Choroid plexus epithelial cell (primary cell): ENCODE measurements at regions not wholly inside any gene's neighbourhood (a gene's known extent, or its start where the extent isn't known, plus 50 kb on each side); places are given as distances from the start of the nearest gene placed in this dataset.

Source experiments
- DNase-seq: peaks from one replicate; pipeline ENCODE4 v3.0.0-alpha.2; 2010; ENCODE audit warnings: low read depth
- H3K4me3 ChIP-seq: 2 replicates; pipeline ENCODE4 v1.5.1; 2011; ENCODE audit warnings: low read depth, mild to moderate bottlenecking, control low read depth, low read length, moderate library complexity
- TF ChIP-seq, protein P1 (sequence below): conservative IDR thresholded peaks from 2 replicates; pipeline ENCODE4 v1.5.1; 2011; ENCODE audit warnings: low read depth, mild to moderate bottlenecking, control low read depth, inconsistent platforms, low read length, moderate library complexity

DNA sequence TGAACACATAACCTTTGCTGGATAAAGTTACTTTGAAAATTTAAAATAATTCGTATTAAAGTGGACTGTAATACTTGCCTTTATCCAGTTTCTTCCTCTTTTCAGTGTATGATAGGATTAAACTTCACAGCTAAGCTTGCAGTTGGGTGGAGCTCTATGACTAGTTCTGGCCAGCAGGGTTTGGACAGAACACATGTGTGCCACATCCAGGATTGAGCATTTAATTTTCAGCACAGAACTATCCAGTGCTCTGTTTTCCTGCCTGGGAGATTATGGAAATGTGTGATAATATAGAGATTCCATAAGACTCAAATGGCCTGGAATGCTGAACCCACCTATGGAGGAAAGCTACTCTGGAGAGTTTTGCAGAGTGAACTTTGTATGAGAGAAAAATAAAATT, 200.2 kb downstream of the OSR1 start:
- no peak for DNase-seq
- TF ChIP-seq, protein P1, sequence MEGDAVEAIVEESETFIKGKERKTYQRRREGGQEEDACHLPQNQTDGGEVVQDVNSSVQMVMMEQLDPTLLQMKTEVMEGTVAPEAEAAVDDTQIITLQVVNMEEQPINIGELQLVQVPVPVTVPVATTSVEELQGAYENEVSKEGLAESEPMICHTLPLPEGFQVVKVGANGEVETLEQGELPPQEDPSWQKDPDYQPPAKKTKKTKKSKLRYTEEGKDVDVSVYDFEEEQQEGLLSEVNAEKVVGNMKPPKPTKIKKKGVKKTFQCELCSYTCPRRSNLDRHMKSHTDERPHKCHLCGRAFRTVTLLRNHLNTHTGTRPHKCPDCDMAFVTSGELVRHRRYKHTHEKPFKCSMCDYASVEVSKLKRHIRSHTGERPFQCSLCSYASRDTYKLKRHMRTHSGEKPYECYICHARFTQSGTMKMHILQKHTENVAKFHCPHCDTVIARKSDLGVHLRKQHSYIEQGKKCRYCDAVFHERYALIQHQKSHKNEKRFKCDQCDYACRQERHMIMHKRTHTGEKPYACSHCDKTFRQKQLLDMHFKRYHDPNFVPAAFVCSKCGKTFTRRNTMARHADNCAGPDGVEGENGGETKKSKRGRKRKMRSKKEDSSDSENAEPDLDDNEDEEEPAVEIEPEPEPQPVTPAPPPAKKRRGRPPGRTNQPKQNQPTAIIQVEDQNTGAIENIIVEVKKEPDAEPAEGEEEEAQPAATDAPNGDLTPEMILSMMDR: peak; percentile 5
- no peak overlapping the region for H3K4me3 ChIP-seq

DNA sequence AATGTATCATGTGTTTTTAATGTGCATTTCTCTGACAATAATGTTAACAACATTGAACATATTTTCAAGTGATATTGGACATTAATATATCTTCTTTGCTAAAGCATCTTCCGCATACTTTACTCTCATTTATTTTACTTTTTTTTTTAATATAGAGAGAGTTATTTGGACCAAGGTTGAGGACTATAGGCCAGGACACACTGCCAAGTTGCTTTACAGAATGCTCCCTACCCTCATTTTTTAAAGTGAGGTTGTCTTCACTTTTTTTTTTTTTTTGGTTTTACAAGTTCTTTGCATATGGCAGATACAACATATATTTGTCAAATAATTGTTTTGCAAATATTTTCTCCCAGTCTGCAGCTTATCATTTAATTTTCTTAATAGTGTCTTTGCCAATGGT, 201.8 kb downstream of the OSR1 start:
- H3K4me3 ChIP-seq: no peak overlapping the region
- no peak for DNase-seq
- TF ChIP-seq, protein P1: no peak

DNA sequence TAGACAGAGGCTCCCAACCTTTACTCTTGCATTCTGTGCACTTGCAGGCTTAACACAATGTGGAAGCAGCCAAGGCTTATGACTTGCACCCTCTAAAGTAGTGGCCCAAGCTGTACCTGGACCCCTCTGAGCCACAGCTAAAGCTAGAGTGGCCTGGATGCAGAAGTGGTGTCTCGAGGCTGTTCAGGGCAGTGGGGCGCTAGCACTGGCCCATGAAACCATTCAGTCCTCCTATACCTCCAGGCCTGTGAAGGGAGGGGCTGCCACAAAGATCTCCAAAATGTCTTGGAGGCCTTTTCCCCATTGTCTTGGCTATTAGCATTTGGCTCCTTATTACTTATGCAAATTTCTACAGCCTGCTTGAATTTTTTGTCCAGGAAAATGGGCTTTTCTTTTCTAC, 207.7 kb downstream of the OSR1 start:
- TF ChIP-seq, protein P1: no peak
- no peak overlapping the region for H3K4me3 ChIP-seq

DNA sequence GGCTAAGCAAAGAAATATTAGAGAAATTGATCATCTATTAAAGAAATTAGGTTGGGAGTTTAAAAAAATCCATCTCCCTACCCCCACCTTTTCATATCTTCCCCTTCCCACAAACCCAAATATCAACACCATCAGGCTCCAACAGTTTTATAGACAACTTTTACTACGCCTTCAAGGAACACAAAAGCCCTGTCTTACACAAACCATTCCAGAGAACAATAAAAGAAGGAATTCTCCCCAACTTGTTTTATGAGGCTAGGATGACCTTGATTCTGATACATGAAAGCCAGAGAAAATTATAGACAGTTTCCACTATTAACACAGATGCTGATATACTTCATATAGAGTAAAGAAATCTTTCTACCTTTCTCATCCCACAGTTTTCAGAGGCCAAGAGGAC, 211.6 kb downstream of the OSR1 start:
- DNase-seq: no peak
- TF ChIP-seq, protein P1: no peak
- no peak overlapping the region for H3K4me3 ChIP-seq

More for the DNA sequence above, 207.7 kb downstream of the OSR1 start:
- no peak for DNase-seq

DNA sequence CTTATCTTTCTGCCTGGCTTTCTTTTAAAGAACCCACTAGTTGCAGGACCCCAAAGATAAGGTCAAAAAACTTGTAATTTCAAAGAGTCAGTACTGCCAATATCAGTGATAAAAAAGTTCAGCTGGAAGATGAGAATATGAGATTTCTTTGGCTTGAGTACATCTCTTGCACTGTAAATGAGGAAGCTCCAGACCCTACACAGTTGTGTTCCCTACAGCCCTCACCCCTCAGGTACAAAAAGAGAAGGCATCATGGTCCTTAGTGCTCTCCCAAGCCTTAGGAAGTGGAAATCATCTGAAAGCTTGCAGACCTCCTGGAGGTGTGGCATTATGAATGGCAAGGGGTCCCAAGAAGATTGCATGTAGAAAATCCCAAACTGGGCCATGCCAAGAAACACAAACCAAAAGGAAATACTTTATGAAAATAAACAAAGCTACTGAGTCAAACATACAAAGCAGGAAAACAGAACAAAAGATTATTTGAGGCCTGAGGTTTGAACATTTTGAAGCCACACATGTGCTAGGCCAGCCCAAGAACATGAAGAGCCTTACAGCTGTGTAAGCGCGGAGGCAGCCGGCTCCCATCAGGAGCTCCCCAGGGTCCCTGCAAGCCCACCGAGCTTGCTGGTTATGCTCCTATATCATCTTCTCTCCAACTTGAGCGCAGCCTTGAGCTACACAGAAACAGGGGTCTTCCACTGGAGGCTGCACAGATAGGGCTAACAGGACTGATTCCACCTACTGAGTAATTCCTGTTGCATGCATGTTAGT, 217.0 kb downstream of the OSR1 start:
- TF ChIP-seq, protein P1: no peak
- DNase-seq: peak; percentile 22
- no peak overlapping the region for H3K4me3 ChIP-seq

DNA sequence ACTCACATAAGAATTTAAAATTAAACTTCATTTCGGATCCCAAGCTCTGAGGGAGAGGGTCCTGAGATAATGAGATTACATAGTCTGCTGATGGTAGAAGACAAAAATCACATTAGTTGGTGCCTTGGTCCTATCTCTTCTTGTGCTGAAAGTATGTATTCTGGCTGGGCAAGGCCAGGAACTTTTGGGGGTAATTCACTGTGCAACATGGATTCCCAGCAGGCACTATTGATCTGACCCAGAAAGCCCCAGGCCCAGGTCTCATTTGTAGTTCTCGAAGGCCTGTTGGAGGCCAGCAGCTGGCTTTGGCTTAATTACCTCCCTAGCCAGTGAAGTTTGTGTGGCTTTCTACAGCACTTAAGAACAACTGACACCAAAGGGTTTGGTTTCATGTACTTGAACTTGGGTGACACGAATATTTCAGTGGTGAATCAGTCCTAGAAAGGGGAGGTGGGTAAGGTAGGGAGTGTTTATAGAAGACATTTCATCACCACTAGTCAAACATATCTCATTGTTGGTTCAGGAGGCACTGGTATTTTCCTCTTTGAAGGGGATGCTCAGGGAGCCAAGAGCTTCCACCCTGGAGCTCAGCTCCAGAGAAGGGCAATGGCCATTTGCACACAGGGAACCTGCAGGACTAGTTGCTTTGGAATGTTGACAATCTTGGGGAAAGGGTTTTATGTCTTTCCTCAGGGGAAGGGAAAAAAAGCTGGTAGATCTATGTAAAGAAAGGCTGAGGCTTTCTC, 217.8 kb downstream of the OSR1 start:
- TF ChIP-seq, protein P1: no peak
- peak; percentile 94 for DNase-seq
- H3K4me3 ChIP-seq: no peak overlapping the region
